Body of pancreas (tissue), 4 donors: ENCODE measurements at regions not wholly inside any gene's neighbourhood (a gene's known extent, or its start where the extent isn't known, plus 50 kb on each side); places are given as distances from the start of the nearest gene placed in this dataset.

ENCODE experiments used
- CTCF ChIP-seq, 7 experiments: fragments of 450-650 bp in 4 of 7; fragments of 200-600 bp in 3 of 7; sonication (generic) in 3 of 7; IDR thresholded peaks; one replicate each; pipeline ENCODE4 v1.5.1; 2016 to 2019; ENCODE audit warnings: antibody characterized with exemption in 7 of 7
- POLR2A ChIP-seq, 3 donors: fragments of 450-650 bp; IDR thresholded peaks; one replicate each; pipeline ENCODE4 v1.6.1; 2016; ENCODE audit warnings: antibody characterized with exemption in 3 of 3, mild to moderate bottlenecking in 2 of 3

- TF ChIP-seq CTCF (IDR thresholded peaks at IDR 0.05) = no peak
- no peak for TF ChIP-seq POLR2A (IDR thresholded peaks at IDR 0.05)
These were observed 99.1 kb downstream of the TFAP2A start for GRCh38 chr6:10315658-10316372.
